SK-N-SH (cell line): ENCODE measurements at regions not wholly inside any gene's neighbourhood (a gene's known extent, or its start where the extent isn't known, plus 50 kb on each side); places are given as distances from the start of the nearest gene placed in this dataset.

Source experiments
- EZH2phosphoT487 ChIP-seq: fragments of 200-600 bp; sonication (generic); IDR thresholded peaks from 2 replicates; pipeline ENCODE4 v1.6.1; 2017; ENCODE audit warnings: low read depth, mixed run types, mild to moderate bottlenecking, antibody characterized with exemption, moderate library complexity, borderline replicate concordance
- TAF1 ChIP-seq: IDR thresholded peaks from 2 replicates; pipeline ENCODE4 v1.6.1; 2012; ENCODE audit warnings: low read depth, mild to moderate bottlenecking, low read length, moderate library complexity, borderline replicate concordance

- TF ChIP-seq EZH2phosphoT487 (no peak), TAF1 (no peak)
These were observed 70.7 kb upstream of the ANXA10 start for GRCh38 chr4:168021666-168022065.
